Activated naive CD4-positive, alpha-beta T cell treated with anti-CD3 and anti-CD28 coated beads, Interleukin-2, amount 50 U/mL, for 16 hours (primary cell): ENCODE measurements at regions not wholly inside any gene's neighbourhood (a gene's known extent, or its start where the extent isn't known, plus 50 kb on each side); places are given as distances from the start of the nearest gene placed in this dataset.
"Not testable (repeated sequence)": the region's sequence is repeated elsewhere in the genome, so short reads cannot be mapped to it uniquely, and the experiment has no call there.

Experiments
- DNase-seq: peaks from one replicate; pipeline ENCODE4 v3.0.0-alpha.2; 2020

- no peak for DNase-seq
Measured at GRCh38 chr5:90338712-90339372, 70.7 kb downstream of the CETN3 start.

- DNase-seq, result no peak
Measured at GRCh38 chr5:90337449-90338052, 72.0 kb downstream of the CETN3 start.

- DNase-seq, result no peak
Measured at GRCh38 chr5:90336752-90337151, 72.8 kb downstream of the CETN3 start.

- no peak for DNase-seq
Measured at GRCh38 chr5:90334741-90335140, 74.8 kb downstream of the CETN3 start.

- DNase-seq, result no peak
Measured at GRCh38 chr5:90329911-90330310, 79.6 kb downstream of the CETN3 start.

- DNase-seq, result no peak
Measured at GRCh38 chr5:90326995-90327394, 82.6 kb downstream of the CETN3 start.

GRCh38 chr5:90325093-90325492 lies 84.5 kb downstream of the CETN3 start:
- no peak for DNase-seq

- not testable (repeated sequence) for DNase-seq
Measured at GRCh38 chr5:90320348-90320747, 89.2 kb downstream of the CETN3 start.

GRCh38 chr5:90312027-90312426 lies 97.5 kb downstream of the CETN3 start:
- no peak for DNase-seq

GRCh38 chr5:90311401-90311800 lies 98.2 kb downstream of the CETN3 start:
- no peak for DNase-seq

- DNase-seq, result no peak
Measured at GRCh38 chr5:90308787-90309585, 100.6 kb downstream of the CETN3 start.

GRCh38 chr5:90307782-90308181 lies 101.8 kb downstream of the CETN3 start:
- no peak for DNase-seq

- no peak for DNase-seq
Measured at GRCh38 chr5:90307322-90307721, 102.2 kb downstream of the CETN3 start.

- no peak for DNase-seq
Measured at GRCh38 chr5:90306613-90307012, 102.9 kb downstream of the CETN3 start.

GRCh38 chr5:90305041-90305720 lies 104.4 kb downstream of the CETN3 start:
- DNase-seq, result no peak

- no peak for DNase-seq
Measured at GRCh38 chr5:90301248-90301647, 108.3 kb downstream of the CETN3 start.

- no peak for DNase-seq
Measured at GRCh38 chr5:90297045-90297764, 112.4 kb downstream of the CETN3 start.

GRCh38 chr5:90294604-90295003 lies 115.0 kb downstream of the CETN3 start:
- no peak for DNase-seq

- DNase-seq, result no peak
Measured at GRCh38 chr5:90293931-90294330, 115.6 kb downstream of the CETN3 start.

- DNase-seq, result no peak
Measured at GRCh38 chr5:90290648-90291047, 118.9 kb downstream of the CETN3 start.

- no peak for DNase-seq
Measured at GRCh38 chr5:90289837-90290236, 119.7 kb downstream of the CETN3 start.

GRCh38 chr5:90287036-90287435 lies 122.5 kb downstream of the CETN3 start:
- no peak for DNase-seq

GRCh38 chr5:90285581-90285980 lies 124.0 kb downstream of the CETN3 start:
- DNase-seq, result no peak
